ENCODE measurements at regions not wholly inside any gene's neighbourhood (a gene's known extent, or its start where the extent isn't known, plus 50 kb on each side); places are given as distances from the start of the nearest gene placed in this dataset.

DNA sequence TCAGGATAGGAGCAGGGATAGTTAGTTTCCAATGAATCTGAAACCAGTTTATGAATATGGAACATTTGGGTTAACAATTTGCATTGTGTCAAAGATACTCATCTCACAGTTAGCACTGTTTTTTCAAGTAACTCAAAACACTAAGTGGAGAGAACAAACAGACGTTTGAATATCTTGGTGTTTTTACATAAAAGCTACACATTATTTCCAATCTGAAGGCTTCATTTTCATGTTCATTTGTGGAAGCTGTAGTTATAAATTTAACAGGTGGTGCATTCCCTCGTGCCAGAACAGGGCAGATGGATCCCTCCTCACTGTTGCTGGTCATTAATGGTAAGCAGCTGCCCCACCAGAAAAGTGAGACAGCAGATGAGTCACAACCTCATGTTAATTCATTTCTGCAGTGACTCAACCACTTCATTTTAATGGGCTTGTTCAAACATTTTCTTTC is 286.9 kb downstream of the TMX3 start:
- no peaks in the 10 kb centered on the region for H3K4me1 ChIP-seq (ENCODE audit: control insufficient read depth in 4 of 4, insufficient read depth in 4 of 4, low read length in 3 of 4)
- H3K27ac ChIP-seq (ENCODE audit: low read depth in 1 of 2, low read length in 2 of 2), result no peak overlapping the region
- TF ChIP-seq TAF1 (conservative IDR thresholded peaks at IDR 0.05) (no peak), SP1 (IDR thresholded peaks at IDR 0.05) (no peak), NR2F2 (IDR thresholded peaks at IDR 0.05) (no peak)
- WGBS, result 46% methylated on average over 2 of the region's 2 CpGs
- H3K4me3 ChIP-seq (ENCODE audit: low read depth in 1 of 3, low read length in 3 of 3), result no peak overlapping the region
- no peak for DNase-seq (ENCODE audit: low spot score)
- H3K36me3 ChIP-seq (ENCODE audit: control insufficient read depth in 4 of 4, insufficient read depth in 3 of 4, low read depth in 1 of 4, low read length in 3 of 4), result no peaks in the 10 kb centered on the region
- H3K9me3 ChIP-seq (ENCODE audit: control insufficient read depth in 4 of 4, low read length in 3 of 4), result no peaks in the 10 kb centered on the region
- no peaks in the 10 kb centered on the region for H3K27me3 ChIP-seq (ENCODE audit: control insufficient read depth in 4 of 4, insufficient read depth in 4 of 4, low read length in 3 of 4)
- H3K9ac ChIP-seq (ENCODE audit: low read depth in 1 of 2, low read length in 2 of 2), result no peak overlapping the region

DNA sequence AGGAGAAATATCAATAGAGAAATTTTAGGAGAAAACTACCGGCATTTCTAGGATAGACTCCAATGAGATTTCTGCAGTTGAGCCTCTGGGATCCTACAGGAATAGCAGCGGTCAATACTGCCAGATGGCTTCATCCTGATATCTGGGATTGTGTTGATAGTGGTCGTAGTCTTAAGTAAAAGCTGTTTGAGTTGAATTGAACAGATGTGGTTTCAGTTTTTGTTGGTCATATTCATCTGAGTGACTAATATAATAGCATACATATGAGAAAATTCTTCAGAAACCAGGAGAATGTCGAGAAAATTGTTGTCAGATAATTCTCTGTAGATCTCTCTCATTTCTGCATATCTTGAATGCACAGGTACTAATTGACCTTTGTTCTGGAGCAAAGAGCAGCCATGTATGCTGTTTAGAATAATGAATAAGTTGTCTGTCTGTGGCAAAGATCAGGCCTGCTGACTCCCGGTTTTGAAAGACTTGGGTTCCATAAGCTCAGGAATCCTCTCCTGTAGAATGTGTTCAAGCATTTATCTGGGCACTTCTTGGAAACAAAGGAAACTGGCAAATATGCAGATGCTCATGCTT is 288.1 kb downstream of the TMX3 start:
- no peaks in the 10 kb centered on the region for H3K27me3 ChIP-seq (ENCODE audit: control insufficient read depth in 4 of 4, insufficient read depth in 4 of 4, low read length in 3 of 4)
- no peak overlapping the region for H3K9ac ChIP-seq (ENCODE audit: low read depth in 1 of 2, low read length in 2 of 2)
- TF ChIP-seq, protein P1, sequence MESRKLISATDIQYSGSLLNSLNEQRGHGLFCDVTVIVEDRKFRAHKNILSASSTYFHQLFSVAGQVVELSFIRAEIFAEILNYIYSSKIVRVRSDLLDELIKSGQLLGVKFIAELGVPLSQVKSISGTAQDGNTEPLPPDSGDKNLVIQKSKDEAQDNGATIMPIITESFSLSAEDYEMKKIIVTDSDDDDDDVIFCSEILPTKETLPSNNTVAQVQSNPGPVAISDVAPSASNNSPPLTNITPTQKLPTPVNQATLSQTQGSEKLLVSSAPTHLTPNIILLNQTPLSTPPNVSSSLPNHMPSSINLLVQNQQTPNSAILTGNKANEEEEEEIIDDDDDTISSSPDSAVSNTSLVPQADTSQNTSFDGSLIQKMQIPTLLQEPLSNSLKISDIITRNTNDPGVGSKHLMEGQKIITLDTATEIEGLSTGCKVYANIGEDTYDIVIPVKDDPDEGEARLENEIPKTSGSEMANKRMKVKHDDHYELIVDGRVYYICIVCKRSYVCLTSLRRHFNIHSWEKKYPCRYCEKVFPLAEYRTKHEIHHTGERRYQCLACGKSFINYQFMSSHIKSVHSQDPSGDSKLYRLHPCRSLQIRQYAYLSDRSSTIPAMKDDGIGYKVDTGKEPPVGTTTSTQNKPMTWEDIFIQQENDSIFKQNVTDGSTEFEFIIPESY (IDR thresholded peaks at IDR 0.05), result no peak
- TF ChIP-seq RXRA (IDR thresholded peaks at IDR 0.05) (no peak), GABPA (IDR thresholded peaks at IDR 0.05 in 1 of 2, conservative IDR thresholded peaks at IDR 0.05 in 1 of 2) (no peak), JUND (IDR thresholded peaks at IDR 0.05) (no peak), HNF4G (IDR thresholded peaks at IDR 0.05) (no peak), HNF4A (conservative IDR thresholded peaks at IDR 0.05) (no peak), TAF1 (conservative IDR thresholded peaks at IDR 0.05) (no peak), FOXA1 (IDR thresholded peaks at IDR 0.05) (no peak), SP1 (IDR thresholded peaks at IDR 0.05) (no peak)
- TF ChIP-seq, protein P2, sequence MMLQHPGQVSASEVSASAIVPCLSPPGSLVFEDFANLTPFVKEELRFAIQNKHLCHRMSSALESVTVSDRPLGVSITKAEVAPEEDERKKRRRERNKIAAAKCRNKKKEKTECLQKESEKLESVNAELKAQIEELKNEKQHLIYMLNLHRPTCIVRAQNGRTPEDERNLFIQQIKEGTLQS (IDR thresholded peaks at IDR 0.05), result no peak
- TF ChIP-seq, protein P3, sequence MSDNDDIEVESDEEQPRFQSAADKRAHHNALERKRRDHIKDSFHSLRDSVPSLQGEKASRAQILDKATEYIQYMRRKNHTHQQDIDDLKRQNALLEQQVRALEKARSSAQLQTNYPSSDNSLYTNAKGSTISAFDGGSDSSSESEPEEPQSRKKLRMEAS (IDR thresholded peaks at IDR 0.05), result no peak
- TF ChIP-seq, protein P4, sequence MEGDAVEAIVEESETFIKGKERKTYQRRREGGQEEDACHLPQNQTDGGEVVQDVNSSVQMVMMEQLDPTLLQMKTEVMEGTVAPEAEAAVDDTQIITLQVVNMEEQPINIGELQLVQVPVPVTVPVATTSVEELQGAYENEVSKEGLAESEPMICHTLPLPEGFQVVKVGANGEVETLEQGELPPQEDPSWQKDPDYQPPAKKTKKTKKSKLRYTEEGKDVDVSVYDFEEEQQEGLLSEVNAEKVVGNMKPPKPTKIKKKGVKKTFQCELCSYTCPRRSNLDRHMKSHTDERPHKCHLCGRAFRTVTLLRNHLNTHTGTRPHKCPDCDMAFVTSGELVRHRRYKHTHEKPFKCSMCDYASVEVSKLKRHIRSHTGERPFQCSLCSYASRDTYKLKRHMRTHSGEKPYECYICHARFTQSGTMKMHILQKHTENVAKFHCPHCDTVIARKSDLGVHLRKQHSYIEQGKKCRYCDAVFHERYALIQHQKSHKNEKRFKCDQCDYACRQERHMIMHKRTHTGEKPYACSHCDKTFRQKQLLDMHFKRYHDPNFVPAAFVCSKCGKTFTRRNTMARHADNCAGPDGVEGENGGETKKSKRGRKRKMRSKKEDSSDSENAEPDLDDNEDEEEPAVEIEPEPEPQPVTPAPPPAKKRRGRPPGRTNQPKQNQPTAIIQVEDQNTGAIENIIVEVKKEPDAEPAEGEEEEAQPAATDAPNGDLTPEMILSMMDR (IDR thresholded peaks at IDR 0.05; ENCODE audit: low read depth, low read length, missing input control), result no peak
- TF ChIP-seq, protein P5, sequence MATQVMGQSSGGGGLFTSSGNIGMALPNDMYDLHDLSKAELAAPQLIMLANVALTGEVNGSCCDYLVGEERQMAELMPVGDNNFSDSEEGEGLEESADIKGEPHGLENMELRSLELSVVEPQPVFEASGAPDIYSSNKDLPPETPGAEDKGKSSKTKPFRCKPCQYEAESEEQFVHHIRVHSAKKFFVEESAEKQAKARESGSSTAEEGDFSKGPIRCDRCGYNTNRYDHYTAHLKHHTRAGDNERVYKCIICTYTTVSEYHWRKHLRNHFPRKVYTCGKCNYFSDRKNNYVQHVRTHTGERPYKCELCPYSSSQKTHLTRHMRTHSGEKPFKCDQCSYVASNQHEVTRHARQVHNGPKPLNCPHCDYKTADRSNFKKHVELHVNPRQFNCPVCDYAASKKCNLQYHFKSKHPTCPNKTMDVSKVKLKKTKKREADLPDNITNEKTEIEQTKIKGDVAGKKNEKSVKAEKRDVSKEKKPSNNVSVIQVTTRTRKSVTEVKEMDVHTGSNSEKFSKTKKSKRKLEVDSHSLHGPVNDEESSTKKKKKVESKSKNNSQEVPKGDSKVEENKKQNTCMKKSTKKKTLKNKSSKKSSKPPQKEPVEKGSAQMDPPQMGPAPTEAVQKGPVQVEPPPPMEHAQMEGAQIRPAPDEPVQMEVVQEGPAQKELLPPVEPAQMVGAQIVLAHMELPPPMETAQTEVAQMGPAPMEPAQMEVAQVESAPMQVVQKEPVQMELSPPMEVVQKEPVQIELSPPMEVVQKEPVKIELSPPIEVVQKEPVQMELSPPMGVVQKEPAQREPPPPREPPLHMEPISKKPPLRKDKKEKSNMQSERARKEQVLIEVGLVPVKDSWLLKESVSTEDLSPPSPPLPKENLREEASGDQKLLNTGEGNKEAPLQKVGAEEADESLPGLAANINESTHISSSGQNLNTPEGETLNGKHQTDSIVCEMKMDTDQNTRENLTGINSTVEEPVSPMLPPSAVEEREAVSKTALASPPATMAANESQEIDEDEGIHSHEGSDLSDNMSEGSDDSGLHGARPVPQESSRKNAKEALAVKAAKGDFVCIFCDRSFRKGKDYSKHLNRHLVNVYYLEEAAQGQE (IDR thresholded peaks at IDR 0.05), result no peak
- no peak for DNase-seq (ENCODE audit: low spot score)
- no peaks in the 10 kb centered on the region for H3K36me3 ChIP-seq (ENCODE audit: control insufficient read depth in 4 of 4, insufficient read depth in 3 of 4, low read depth in 1 of 4, low read length in 3 of 4)
- no peak overlapping the region for H3K27ac ChIP-seq (ENCODE audit: low read depth in 1 of 2, low read length in 2 of 2)
- H3K9me3 ChIP-seq (ENCODE audit: control insufficient read depth in 4 of 4, low read length in 3 of 4), result no peaks in the 10 kb centered on the region
- H3K4me1 ChIP-seq (ENCODE audit: control insufficient read depth in 4 of 4, insufficient read depth in 4 of 4, low read length in 3 of 4), result no peaks in the 10 kb centered on the region
- H3K4me3 ChIP-seq (ENCODE audit: low read depth in 1 of 3, low read length in 3 of 3), result no peak overlapping the region
- 66% methylated on average over 5 of the region's 5 CpGs for WGBS

Measured in liver (tissue), 8 donors.